MM.1S (cell line): ENCODE measurements at regions not wholly inside any gene's neighbourhood (a gene's known extent, or its start where the extent isn't known, plus 50 kb on each side); places are given as distances from the start of the nearest gene placed in this dataset.

Experiments used
- CTCF ChIP-seq: fragments of 300-600 bp; sonication (generic); IDR thresholded peaks from 2 replicates; pipeline ENCODE4 v1.5.1; 2016; ENCODE audit warnings: antibody characterized with exemption, low read length, mixed read lengths
- EZH2 ChIP-seq: fragments of 300-600 bp; sonication (generic); optimal IDR thresholded peaks from 2 replicates; pipeline ENCODE3; 2017; ENCODE audit warnings: low read depth, mild to moderate bottlenecking, antibody characterized with exemption, low read length, mixed read lengths

GRCh38 chr11:38672445-38672844, 2074.4 kb upstream of the RAG2 start:
- no peak for TF ChIP-seq CTCF
- no peak for TF ChIP-seq EZH2
